ENCODE measurements at regions not wholly inside any gene's neighbourhood (a gene's known extent, or its start where the extent isn't known, plus 50 kb on each side); places are given as distances from the start of the nearest gene placed in this dataset.

DNA sequence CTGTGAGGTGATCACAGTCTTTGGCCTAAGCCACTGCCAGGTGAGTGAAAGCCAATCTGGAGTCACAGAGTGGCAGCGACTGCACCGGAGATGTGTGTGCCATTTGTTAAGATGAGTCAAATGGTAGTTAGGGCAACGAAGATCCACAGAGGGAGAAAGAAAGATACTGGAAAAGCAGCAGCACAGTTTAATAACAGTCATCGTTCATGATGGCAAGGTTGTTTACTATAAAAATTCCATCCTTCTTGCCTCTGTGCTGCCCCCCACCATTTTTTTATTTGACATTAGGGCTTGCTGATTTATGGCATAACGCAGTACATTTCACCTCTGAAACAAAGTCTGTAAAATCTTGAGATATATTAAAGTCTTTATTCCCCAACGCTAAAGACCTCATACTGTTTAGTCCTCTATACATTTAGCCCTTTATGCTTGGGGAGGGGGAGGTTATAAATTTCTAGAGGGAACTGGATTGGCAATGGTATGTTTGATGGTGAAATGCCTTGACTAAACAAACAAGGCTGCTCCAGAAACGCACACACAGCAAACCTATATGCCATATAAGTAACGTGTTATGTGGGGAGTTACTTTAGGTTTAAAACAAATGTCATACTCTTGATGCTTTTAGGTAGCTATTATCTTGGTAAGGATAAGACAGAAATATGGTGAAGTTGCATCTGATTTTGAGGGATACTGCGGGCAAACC, 55.8 kb upstream of the ABL1 start:
- ATAC-seq (ENCODE audit: poor library complexity) (no peak), DNase-seq (no peak)
- intact Hi-C loops (cut with DNase I) = no loop called here

DNA sequence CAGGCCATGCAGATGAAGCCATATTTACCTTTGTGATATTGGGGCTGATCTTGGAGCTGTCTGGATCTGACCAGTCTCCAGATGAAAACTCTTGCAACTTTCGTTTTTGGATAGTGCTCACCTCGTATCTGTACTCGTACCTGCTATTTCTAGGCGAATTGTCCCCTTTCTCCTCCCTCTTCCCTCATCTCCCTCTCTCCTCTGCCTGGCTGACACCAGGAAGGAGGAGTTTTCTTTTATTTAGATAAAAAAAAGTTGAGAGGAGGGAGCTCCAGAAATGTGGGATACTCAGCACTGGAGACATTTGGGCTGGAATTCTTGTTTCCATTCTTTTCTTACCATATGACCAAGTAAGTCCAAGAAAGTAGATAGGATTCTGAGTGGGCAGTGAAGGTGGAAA, 54.6 kb upstream of the ABL1 start:
- intact Hi-C loops (cut with DNase I) = no loop called here
- peak; percentile 2 for ATAC-seq (ENCODE audit: poor library complexity)
- no peak for DNase-seq

DNA sequence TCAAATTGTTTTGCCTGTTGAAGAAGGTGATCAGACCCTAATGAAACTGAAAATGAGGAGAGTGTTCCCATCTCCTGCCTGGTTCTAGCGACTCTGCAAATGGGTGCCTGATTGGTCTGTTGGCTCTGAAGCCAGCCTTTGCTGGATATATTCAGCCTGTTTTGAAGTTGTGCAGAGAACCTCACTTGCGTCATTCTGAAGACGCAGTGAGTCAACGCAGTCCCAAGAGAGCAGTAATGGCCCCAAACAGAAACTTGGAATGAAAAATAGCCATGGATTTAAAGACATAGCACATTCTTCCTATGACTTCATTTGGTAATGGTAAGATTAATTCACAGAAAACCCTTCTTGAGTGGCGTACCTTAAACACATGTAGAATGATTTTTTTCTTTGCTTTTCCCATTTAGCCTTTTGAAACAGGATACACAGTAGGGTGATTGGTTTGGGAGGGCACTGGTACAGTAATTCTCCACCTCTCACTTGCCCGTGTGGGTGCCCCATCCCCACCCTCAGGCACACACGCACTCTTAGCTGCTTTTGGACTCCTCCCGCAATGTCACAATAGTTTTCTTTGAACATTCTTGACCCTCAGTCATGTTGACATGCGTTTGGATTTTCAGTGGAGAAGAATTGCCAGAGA, 54.1 kb upstream of the ABL1 start:
- peak; percentile 55 for DNase-seq
- intact Hi-C loops (cut with DNase I) = no loop called here
- ATAC-seq (ENCODE audit: poor library complexity) = peak; percentile 84

DNA sequence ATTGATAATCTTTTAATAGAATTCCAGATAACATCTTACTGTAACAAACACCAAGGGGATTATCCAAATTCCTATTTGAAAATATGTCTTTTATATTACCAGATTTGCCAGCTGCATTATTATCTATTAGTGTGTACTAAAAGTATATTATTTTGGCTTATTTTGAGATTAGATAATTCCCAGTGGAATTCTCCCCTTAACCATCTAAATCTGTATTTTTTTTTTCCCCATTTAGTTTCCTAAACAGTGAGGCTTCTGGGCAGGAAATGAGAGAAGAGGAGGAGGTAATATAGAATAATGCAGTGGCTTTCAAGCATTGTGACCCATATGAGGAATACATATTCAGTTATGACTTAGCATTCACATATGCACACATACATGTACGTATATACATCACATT, 53.5 kb upstream of the ABL1 start:
- ATAC-seq (ENCODE audit: poor library complexity) = no peak

DNA sequence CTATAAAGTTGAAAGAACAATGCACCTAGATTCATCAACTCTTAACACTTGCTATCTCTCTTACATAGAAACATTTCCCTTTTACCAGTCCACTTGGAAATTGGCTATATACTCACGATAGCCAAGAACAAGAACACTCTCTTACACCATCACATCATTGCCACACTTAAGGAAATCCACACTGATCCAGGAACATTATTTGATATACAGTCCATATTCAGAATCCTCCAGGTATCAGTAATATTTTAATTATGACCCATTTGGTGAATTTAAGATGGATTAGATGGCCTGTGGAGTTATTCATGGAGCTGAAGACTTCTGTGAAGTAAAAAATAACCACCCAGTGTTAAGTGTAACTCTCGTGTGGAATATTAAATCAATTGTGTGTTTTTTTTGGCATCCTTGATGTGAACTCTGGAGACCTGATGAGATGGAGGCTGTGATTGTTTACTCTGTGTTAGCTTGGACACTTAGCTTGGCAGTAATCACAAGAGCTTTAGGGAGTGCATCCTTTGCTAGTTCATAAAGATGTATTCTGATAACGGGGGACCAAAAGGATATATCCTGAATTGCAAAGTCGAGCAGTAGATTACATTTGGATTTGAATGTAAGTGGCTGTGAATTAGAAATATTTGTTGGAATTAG, 52.0 kb upstream of the ABL1 start:
- ATAC-seq (ENCODE audit: poor library complexity) (peak; percentile 18), DNase-seq (no peak)
- intact Hi-C loops (cut with DNase I) = no loop called here

More for the DNA sequence above, 53.5 kb upstream of the ABL1 start:
- DNase-seq = no peak
- intact Hi-C loops (cut with DNase I) = no loop called here

DNA sequence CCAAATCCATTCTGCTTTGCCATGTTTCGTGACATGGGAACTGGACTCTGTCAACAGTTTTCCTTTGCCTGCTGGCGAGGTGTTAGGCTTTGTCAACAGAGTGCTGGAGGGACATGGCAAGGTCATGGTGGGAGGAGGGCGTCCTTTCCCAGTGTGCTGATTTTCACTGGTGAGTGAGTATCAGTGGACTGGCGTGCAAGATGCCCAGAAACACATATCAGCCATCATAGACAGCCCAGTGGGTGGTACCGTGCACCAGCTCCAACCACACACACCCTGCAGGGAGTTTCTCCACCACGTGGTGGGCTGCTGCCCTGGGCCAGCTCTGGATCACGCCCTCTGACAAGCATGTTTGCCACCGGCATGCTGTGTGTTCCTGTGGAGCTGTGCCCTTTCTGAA, 50.0 kb upstream of the ABL1 start:
- intact Hi-C loops (cut with DNase I) = loop anchor here (5.0 kb wide), 1 partner anchor 37 kb away; no protein-coding TSS in a partner anchor
- no peak for ATAC-seq (ENCODE audit: poor library complexity)
- DNase-seq = no peak

Measured in Right ventricle myocardium superior (tissue), 1 donor.